HG03432 (cell line): ENCODE measurements at regions not wholly inside any gene's neighbourhood (a gene's known extent, or its start where the extent isn't known, plus 50 kb on each side); places are given as distances from the start of the nearest gene placed in this dataset.
A peak's percentile ranks its signal among the peaks of the same experiment; 100 is the strongest.

Source experiments
- ATAC-seq: cut with Tn5 transposase; IDR thresholded peaks from one replicate; pipeline ENCODE4 v1.9.1; 2021; ENCODE audit warnings: mild to moderate bottlenecking, moderate library complexity; ENCODE audit not compliant: unreplicated experiment

- ATAC-seq: peak; percentile 33
These were observed 64.4 kb upstream of the BTG1 start for GRCh38 chr12:92210071-92210470.

GRCh38 chr12:92208613-92209121, 63.0 kb upstream of the BTG1 start:
- peak; percentile 92 for ATAC-seq

GRCh38 chr12:92206596-92206995, 61.0 kb upstream of the BTG1 start:
- no peak for ATAC-seq

GRCh38 chr12:92206011-92206410, 60.4 kb upstream of the BTG1 start:
- ATAC-seq: no peak

- ATAC-seq: no peak
These were observed 54.4 kb upstream of the BTG1 start for GRCh38 chr12:92199819-92200576.

- no peak for ATAC-seq
These were observed 52.2 kb upstream of the BTG1 start for GRCh38 chr12:92197815-92198214.

GRCh38 chr12:92196368-92196767, 50.7 kb upstream of the BTG1 start:
- ATAC-seq: no peak
